SK-N-SH treated with all-trans-retinoic acid at 6 μM for 48 hours (cell line): ENCODE measurements at regions not wholly inside any gene's neighbourhood (a gene's known extent, or its start where the extent isn't known, plus 50 kb on each side); places are given as distances from the start of the nearest gene placed in this dataset.

Source experiments
- ATAC-seq: fragments of 200-7000 bp; cut with Tn5 transposase; 3 replicates; pipeline ENCODE4 v1.9.1; 2020; ENCODE audit warnings: mild to moderate bottlenecking, moderate library complexity
- CSDC2 ChIP-seq: fragments of 250-450 bp; sonication (Bioruptor Pico); IDR thresholded peaks from 2 replicates; pipeline ENCODE4 v1.5.0; 2020; ENCODE audit warnings: mild to moderate bottlenecking, moderate library complexity
- CSRNP3 ChIP-seq: fragments of 250-450 bp; sonication (Bioruptor Pico); IDR thresholded peaks from 2 replicates; pipeline ENCODE4 v1.5.1; 2021; ENCODE audit warnings: mild to moderate bottlenecking, moderate library complexity
- ESRRG ChIP-seq: fragments of 250-450 bp; sonication (Bioruptor Pico); IDR thresholded peaks from 2 replicates; pipeline ENCODE4 v1.6.1; 2021; ENCODE audit warnings: mild to moderate bottlenecking
- GLIS3 ChIP-seq: fragments of 250-450 bp; sonication (Bioruptor Pico); IDR thresholded peaks from 2 replicates; pipeline ENCODE4 v1.5.0; 2020; ENCODE audit warnings: mild to moderate bottlenecking, moderate library complexity
- ISL1 ChIP-seq: fragments of 250-450 bp; sonication (Bioruptor Pico); IDR thresholded peaks from 2 replicates; pipeline ENCODE4 v2.1.2; 2022; ENCODE audit warnings: mild to moderate bottlenecking, moderate library complexity
- OSR1 ChIP-seq: fragments of 250-450 bp; sonication (Bioruptor Pico); IDR thresholded peaks from 2 replicates; pipeline ENCODE4 v1.8.0; 2022; ENCODE audit warnings: moderate library complexity, mild to moderate bottlenecking, inconsistent platforms
- PATZ1 ChIP-seq: fragments of 250-450 bp; sonication (Bioruptor Pico); IDR thresholded peaks from 2 replicates; pipeline ENCODE4 v1.8.0; 2020; ENCODE audit warnings: mild to moderate bottlenecking, moderate library complexity, borderline replicate concordance
- PPARA ChIP-seq: fragments of 250-450 bp; sonication (Bioruptor Pico); IDR thresholded peaks from 2 replicates; pipeline ENCODE4 v1.5.0; 2020; ENCODE audit warnings: mild to moderate bottlenecking, borderline replicate concordance
- SNAI2 ChIP-seq: fragments of 250-450 bp; sonication (Bioruptor Pico); IDR thresholded peaks from 2 replicates; pipeline ENCODE4 v1.5.0; 2020; ENCODE audit warnings: mild to moderate bottlenecking, moderate library complexity
- TOX ChIP-seq: fragments of 250-450 bp; sonication (Bioruptor Pico); IDR thresholded peaks from 2 replicates; pipeline ENCODE4 v1.8.0; 2021; ENCODE audit warnings: mild to moderate bottlenecking, moderate library complexity, borderline replicate concordance
- TSHZ2 ChIP-seq: fragments of 250-450 bp; sonication (Bioruptor Pico); IDR thresholded peaks from 2 replicates; pipeline ENCODE4 v1.5.0; 2020; ENCODE audit warnings: mild to moderate bottlenecking, moderate library complexity
- ZC3H10 ChIP-seq: fragments of 250-450 bp; sonication (Bioruptor Pico); IDR thresholded peaks from 2 replicates; pipeline ENCODE4 v1.5.1; 2021; ENCODE audit warnings: mild to moderate bottlenecking, moderate library complexity
- ZFP3 ChIP-seq: fragments of 250-450 bp; sonication (Bioruptor Pico); IDR thresholded peaks from 2 replicates; pipeline ENCODE4 v1.5.0; 2020; ENCODE audit warnings: mild to moderate bottlenecking, moderate library complexity
- ZFP30 ChIP-seq: fragments of 450-650 bp; formaldehyde crosslinking; IDR thresholded peaks from 2 replicates; pipeline ENCODE4 v1.5.0; 2022; ENCODE audit warnings: mild to moderate bottlenecking, moderate library complexity
- ZNF565 ChIP-seq: fragments of 450-650 bp; formaldehyde crosslinking; conservative IDR thresholded peaks from 2 replicates; pipeline ENCODE4 v1.5.0; 2020; ENCODE audit warnings: low read depth, mild to moderate bottlenecking, moderate library complexity
- ZNF70 ChIP-seq: fragments of 450-650 bp; formaldehyde crosslinking; IDR thresholded peaks from 2 replicates; pipeline ENCODE4 v1.5.0; 2020; ENCODE audit warnings: mild to moderate bottlenecking, moderate library complexity
- ZNF8 ChIP-seq: fragments of 450-650 bp; formaldehyde crosslinking; IDR thresholded peaks from 2 replicates; pipeline ENCODE4 v1.5.0; 2020; ENCODE audit warnings: mild to moderate bottlenecking, moderate library complexity
- TF ChIP-seq, protein P1 (sequence below): fragments of 250-450 bp; sonication (Bioruptor Pico); IDR thresholded peaks from 2 replicates; pipeline ENCODE4 v1.8.0; 2021; ENCODE audit warnings: low read depth, mild to moderate bottlenecking, moderate library complexity, borderline replicate concordance
- TF ChIP-seq, protein P2 (sequence below): fragments of 250-450 bp; sonication (Bioruptor Pico); IDR thresholded peaks from 2 replicates; pipeline ENCODE4 v1.5.1; 2020; ENCODE audit warnings: low read depth, mild to moderate bottlenecking, moderate library complexity

DNA sequence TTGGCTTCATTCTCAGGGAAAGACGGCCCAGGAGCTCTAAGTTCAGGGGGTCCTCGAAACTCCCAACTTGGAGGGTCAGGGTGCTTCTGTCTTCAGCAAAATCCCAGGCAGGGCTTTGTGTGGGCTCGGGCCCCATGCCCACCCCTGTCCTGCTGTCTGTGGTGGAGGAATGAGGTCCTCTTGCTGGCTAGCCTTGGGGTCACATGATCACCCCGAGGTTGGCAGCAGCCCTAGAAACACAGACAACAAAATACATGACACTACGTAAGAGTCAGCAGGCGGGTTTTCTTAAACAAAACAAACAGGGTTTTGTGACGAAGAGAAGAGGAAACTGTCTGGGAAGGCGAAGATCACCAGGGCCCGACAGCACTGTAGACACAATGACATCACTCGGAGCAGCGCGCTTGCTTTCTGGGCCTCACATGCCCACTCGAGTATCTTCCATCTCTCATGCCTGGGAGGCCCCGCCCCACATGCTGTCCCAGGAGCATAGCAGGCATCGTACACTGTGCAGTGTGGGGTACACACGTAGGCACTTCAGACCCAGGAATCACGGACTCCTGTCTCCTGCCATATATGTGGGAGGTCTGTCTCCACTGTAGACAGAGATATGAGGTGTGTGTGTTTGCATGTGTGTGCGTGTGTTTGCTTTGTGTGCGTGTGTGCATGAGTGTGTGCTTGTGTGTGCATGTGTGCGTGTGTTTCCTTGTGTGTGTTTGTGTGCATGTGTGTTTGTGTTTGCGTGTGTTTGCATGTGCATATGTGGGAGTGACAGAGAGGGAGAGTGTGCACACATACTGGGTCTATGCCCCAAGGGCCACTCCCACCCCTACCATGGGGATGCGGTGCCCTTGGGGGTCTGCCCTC, 94.7 kb downstream of the SIK1 start:
- TF ChIP-seq ESRRG (CRISPR knock-in tag), result no peak
- TF ChIP-seq ZNF565 (CRISPR knock-in tag), result no peak
- TF ChIP-seq ZC3H10 (CRISPR knock-in tag), result no peak
- TF ChIP-seq SNAI2 (CRISPR knock-in tag), result no peak
- TF ChIP-seq CSDC2, result no peak
- TF ChIP-seq, protein P1, sequence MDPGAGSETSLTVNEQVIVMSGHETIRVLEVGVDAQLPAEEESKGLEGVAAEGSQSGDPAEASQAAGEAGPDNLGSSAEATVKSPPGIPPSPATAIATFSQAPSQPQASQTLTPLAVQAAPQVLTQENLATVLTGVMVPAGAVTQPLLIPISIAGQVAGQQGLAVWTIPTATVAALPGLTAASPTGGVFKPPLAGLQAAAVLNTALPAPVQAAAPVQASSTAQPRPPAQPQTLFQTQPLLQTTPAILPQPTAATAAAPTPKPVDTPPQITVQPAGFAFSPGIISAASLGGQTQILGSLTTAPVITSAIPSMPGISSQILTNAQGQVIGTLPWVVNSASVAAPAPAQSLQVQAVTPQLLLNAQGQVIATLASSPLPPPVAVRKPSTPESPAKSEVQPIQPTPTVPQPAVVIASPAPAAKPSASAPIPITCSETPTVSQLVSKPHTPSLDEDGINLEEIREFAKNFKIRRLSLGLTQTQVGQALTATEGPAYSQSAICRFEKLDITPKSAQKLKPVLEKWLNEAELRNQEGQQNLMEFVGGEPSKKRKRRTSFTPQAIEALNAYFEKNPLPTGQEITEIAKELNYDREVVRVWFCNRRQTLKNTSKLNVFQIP, result no peak
- TF ChIP-seq GLIS3, result no peak
- TF ChIP-seq TSHZ2, result no peak
- TF ChIP-seq OSR1 (CRISPR knock-in tag), result no peak
- TF ChIP-seq TOX, result no peak
- no peak for TF ChIP-seq ZNF70
- no peak for TF ChIP-seq ZFP30 (CRISPR knock-in tag)
- TF ChIP-seq, protein P2, sequence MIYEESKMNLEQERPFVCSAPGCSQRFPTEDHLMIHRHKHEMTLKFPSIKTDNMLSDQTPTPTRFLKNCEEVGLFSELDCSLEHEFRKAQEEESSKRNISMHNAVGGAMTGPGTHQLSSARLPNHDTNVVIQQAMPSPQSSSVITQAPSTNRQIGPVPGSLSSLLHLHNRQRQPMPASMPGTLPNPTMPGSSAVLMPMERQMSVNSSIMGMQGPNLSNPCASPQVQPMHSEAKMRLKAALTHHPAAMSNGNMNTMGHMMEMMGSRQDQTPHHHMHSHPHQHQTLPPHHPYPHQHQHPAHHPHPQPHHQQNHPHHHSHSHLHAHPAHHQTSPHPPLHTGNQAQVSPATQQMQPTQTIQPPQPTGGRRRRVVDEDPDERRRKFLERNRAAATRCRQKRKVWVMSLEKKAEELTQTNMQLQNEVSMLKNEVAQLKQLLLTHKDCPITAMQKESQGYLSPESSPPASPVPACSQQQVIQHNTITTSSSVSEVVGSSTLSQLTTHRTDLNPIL (CRISPR knock-in tag), result no peak
- ATAC-seq, result no peak

- TF ChIP-seq PPARA (CRISPR knock-in tag) (no peak), CSDC2 (no peak), ZNF8 (no peak), ZFP3 (CRISPR knock-in tag) (no peak), ZC3H10 (CRISPR knock-in tag) (no peak), ESRRG (CRISPR knock-in tag) (no peak), ZFP30 (CRISPR knock-in tag) (no peak), ISL1 (no peak), ZNF565 (CRISPR knock-in tag) (no peak), CSRNP3 (no peak), SNAI2 (CRISPR knock-in tag) (no peak), PATZ1 (CRISPR knock-in tag) (no peak), GLIS3 (no peak), TOX (no peak)
- TF ChIP-seq, protein P1, result no peak
- ATAC-seq, result no peak
Observed at GRCh38 chr21:43331111-43331961, 95.6 kb downstream of the SIK1 start.
